Neural progenitor cell (in vitro differentiated cells): ENCODE measurements at regions not wholly inside any gene's neighbourhood (a gene's known extent, or its start where the extent isn't known, plus 50 kb on each side); places are given as distances from the start of the nearest gene placed in this dataset.

Experiments used
- EZH2 ChIP-seq: fragments of 200-600 bp; sonication (generic); IDR thresholded peaks from 2 replicates; pipeline ENCODE4 v1.6.1; 2017; ENCODE audit warnings: antibody characterized with exemption, mild to moderate bottlenecking, moderate library complexity
- EZH2phosphoT487 ChIP-seq: fragments of 200-600 bp; sonication (generic); IDR thresholded peaks from 2 replicates; pipeline ENCODE4 v1.6.1; 2017; ENCODE audit warnings: antibody characterized with exemption
- TF ChIP-seq, protein P1 (sequence below): fragments of 200-600 bp; sonication (generic); IDR thresholded peaks from 2 replicates; pipeline ENCODE4 v1.5.1; 2017; ENCODE audit warnings: antibody characterized with exemption, mild to moderate bottlenecking

DNA sequence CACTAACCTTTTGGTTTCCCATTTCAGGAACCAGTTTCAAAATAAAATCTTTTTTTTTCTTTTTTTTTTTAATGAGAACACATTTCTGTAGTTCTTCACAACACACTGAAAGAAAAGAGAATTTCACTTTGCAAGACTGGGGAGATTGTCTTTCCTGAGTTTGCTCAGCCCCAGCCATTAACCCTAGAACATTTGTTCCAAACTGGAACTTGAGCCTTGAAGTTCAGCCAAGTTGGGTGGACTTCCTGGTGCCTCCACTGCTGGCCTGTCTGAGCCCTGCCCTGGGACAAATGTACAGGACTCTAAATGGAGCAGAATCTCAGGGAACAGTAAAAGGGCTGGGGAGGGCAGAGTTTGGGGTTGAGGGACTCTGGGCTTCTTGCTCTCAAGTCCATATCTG is 196.4 kb upstream of the LPP start:
- TF ChIP-seq, protein P1, sequence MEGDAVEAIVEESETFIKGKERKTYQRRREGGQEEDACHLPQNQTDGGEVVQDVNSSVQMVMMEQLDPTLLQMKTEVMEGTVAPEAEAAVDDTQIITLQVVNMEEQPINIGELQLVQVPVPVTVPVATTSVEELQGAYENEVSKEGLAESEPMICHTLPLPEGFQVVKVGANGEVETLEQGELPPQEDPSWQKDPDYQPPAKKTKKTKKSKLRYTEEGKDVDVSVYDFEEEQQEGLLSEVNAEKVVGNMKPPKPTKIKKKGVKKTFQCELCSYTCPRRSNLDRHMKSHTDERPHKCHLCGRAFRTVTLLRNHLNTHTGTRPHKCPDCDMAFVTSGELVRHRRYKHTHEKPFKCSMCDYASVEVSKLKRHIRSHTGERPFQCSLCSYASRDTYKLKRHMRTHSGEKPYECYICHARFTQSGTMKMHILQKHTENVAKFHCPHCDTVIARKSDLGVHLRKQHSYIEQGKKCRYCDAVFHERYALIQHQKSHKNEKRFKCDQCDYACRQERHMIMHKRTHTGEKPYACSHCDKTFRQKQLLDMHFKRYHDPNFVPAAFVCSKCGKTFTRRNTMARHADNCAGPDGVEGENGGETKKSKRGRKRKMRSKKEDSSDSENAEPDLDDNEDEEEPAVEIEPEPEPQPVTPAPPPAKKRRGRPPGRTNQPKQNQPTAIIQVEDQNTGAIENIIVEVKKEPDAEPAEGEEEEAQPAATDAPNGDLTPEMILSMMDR, result no peak
- TF ChIP-seq EZH2 (no peak), EZH2phosphoT487 (no peak)
